GM12891 (cell line): ENCODE measurements at regions not wholly inside any gene's neighbourhood (a gene's known extent, or its start where the extent isn't known, plus 50 kb on each side); places are given as distances from the start of the nearest gene placed in this dataset.

Source experiments
- DNase-seq: peaks from one replicate; pipeline ENCODE4 v3.0.0; 2011; ENCODE audit warnings: low spot score; ENCODE audit not compliant: insufficient read length
- FAIRE-seq: peaks from 2 replicates; lab custom pipeline; 2011; peaks lifted over from hg19 to GRCh38; lab: Jason Lieb, UNC
- PAX5 ChIP-seq: IDR thresholded peaks from 2 replicates; pipeline ENCODE4 v1.6.1; 2011; ENCODE audit warnings: low read length, moderate library complexity, mild to moderate bottlenecking; ENCODE audit not compliant: insufficient read depth, severe bottlenecking
- POLR2A ChIP-seq: IDR thresholded peaks from 2 replicates; pipeline ENCODE4 v1.6.1; 2011; ENCODE audit warnings: low read depth, low read length, control low read depth
- POLR2AphosphoS5 ChIP-seq: IDR thresholded peaks from 2 replicates; pipeline ENCODE4 v1.6.1; 2011; ENCODE audit warnings: low read depth, low read length, control low read depth
- POU2F2 ChIP-seq: IDR thresholded peaks from 2 replicates; pipeline ENCODE4 v1.6.1; 2011; ENCODE audit warnings: low read depth, mild to moderate bottlenecking, control low read depth, low read length, moderate library complexity
- SPI1 ChIP-seq: IDR thresholded peaks from 2 replicates; pipeline ENCODE4 v1.6.1; 2011; ENCODE audit warnings: low read depth, low read length, control low read depth
- TAF1 ChIP-seq: IDR thresholded peaks from 2 replicates; pipeline ENCODE4 v1.6.1; 2011; ENCODE audit warnings: low read depth, low read length, control low read depth

- no peak for DNase-seq
- no peak for TF ChIP-seq PAX5
- TF ChIP-seq SPI1, result no peak
- TF ChIP-seq POLR2AphosphoS5, result no peak
- no peak for TF ChIP-seq TAF1
- TF ChIP-seq POLR2A, result no peak
- no peak for TF ChIP-seq POU2F2
- no peak for FAIRE-seq
These were observed 151.4 kb upstream of the ZRANB2 start for GRCh38 chr1:71232166-71232763.

GRCh38 chr1:71231751-71232150 is 150.9 kb upstream of the ZRANB2 start:
- FAIRE-seq, result no peak
- TF ChIP-seq SPI1, result no peak
- no peak for TF ChIP-seq POLR2A
- no peak for TF ChIP-seq POU2F2
- no peak for TF ChIP-seq TAF1
- no peak for TF ChIP-seq PAX5
- TF ChIP-seq POLR2AphosphoS5, result no peak
- no peak for DNase-seq

- TF ChIP-seq POLR2AphosphoS5, result no peak
- TF ChIP-seq POLR2A, result no peak
- TF ChIP-seq SPI1, result no peak
- no peak for TF ChIP-seq TAF1
- TF ChIP-seq PAX5, result no peak
- TF ChIP-seq POU2F2, result no peak
- DNase-seq (no peak), FAIRE-seq (no peak)
These were observed 148.0 kb upstream of the ZRANB2 start for GRCh38 chr1:71228742-71229365.

GRCh38 chr1:71228241-71228640 is 147.4 kb upstream of the ZRANB2 start:
- TF ChIP-seq POLR2A (no peak), TAF1 (no peak), SPI1 (no peak), PAX5 (no peak), POLR2AphosphoS5 (no peak), POU2F2 (no peak)
- no peak for DNase-seq
- no peak for FAIRE-seq

GRCh38 chr1:71224741-71225377 is 144.0 kb upstream of the ZRANB2 start:
- DNase-seq, result no peak
- no peak for FAIRE-seq
- no peak for TF ChIP-seq SPI1

- FAIRE-seq, result no peak
These were observed 143.0 kb upstream of the ZRANB2 start for GRCh38 chr1:71223641-71224340.

GRCh38 chr1:71222668-71223067 is 141.8 kb upstream of the ZRANB2 start:
- no peak for FAIRE-seq
- TF ChIP-seq TAF1 (no peak), SPI1 (no peak), POLR2A (no peak), POU2F2 (no peak), PAX5 (no peak), POLR2AphosphoS5 (no peak)
- no peak for DNase-seq

More at GRCh38 chr1:71223641-71224340, 143.0 kb upstream of the ZRANB2 start:
- TF ChIP-seq POLR2A (no peak), POU2F2 (no peak), PAX5 (no peak), POLR2AphosphoS5 (no peak), TAF1 (no peak), SPI1 (no peak)
- no peak for DNase-seq

GRCh38 chr1:71210718-71211117 is 129.9 kb upstream of the ZRANB2 start:
- TF ChIP-seq PAX5 (no peak), SPI1 (no peak), POLR2A (no peak), POLR2AphosphoS5 (no peak), TAF1 (no peak), POU2F2 (no peak)
- FAIRE-seq (no peak), DNase-seq (no peak)

- DNase-seq (no peak), FAIRE-seq (no peak)
- TF ChIP-seq TAF1 (no peak), POLR2AphosphoS5 (no peak), POLR2A (no peak), SPI1 (no peak), PAX5 (no peak), POU2F2 (no peak)
These were observed 122.4 kb upstream of the ZRANB2 start for GRCh38 chr1:71203241-71203640.
